Retinal pigment epithelial cell (primary cell): ENCODE measurements at regions not wholly inside any gene's neighbourhood (a gene's known extent, or its start where the extent isn't known, plus 50 kb on each side); places are given as distances from the start of the nearest gene placed in this dataset.

Experiments
- DNase-seq: peaks from one replicate; pipeline ENCODE4 v3.0.0-alpha.2; 2010; ENCODE audit warnings: low read depth
- H3K4me3 ChIP-seq: 2 replicates; pipeline ENCODE4 v1.5.1; 2011; ENCODE audit warnings: mild to moderate bottlenecking, low read length, control low read depth, moderate library complexity
- CTCF ChIP-seq: conservative IDR thresholded peaks from 2 replicates; pipeline ENCODE4 v1.5.1; 2011; ENCODE audit warnings: low read depth, low read length, control low read depth, inconsistent platforms

GRCh38 chr7:124480821-124481290 lies 284.7 kb downstream of the GPR37 start:
- no peak for TF ChIP-seq CTCF
- no peak overlapping the region for H3K4me3 ChIP-seq
- DNase-seq, result no peak

DNA sequence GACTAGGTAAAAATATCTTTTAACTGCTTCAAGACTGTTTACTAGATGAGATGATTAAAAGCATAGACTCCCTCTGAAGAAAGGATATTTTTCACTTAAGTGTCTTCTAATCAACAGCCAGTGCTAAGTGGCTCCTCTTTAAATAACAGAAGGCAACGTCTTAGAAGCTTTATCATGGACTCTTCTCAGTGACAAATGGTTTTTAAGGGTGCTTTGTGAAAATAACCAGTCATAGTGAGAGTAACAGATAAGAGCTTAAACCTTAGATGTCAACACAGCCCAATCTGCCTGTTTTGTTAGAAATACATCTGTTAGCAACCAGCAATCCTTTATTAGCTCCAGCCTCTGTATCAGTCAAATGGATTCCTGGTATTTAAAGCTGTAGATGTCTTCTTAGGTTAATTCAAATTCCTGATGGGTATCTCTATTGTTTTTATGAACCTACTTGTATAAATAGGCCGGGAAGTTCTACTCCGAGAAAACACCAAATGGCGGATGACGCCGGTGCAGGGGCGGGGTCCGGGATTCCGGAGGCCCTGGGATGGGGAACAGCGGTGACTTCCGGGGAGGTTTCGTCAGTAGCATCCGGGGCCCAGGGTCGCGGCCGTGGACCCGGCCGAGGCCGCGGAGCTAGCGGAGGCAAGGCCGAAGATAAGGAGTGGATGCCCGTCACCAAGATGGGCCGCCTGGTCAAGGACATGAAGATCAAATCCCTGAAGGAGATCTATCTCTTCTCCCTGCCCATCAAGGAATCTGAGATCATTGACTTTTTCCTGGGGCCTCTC lies 285.4 kb downstream of the GPR37 start:
- H3K4me3 ChIP-seq, result no peak overlapping the region
- no peak for TF ChIP-seq CTCF
- DNase-seq, result no peak

DNA sequence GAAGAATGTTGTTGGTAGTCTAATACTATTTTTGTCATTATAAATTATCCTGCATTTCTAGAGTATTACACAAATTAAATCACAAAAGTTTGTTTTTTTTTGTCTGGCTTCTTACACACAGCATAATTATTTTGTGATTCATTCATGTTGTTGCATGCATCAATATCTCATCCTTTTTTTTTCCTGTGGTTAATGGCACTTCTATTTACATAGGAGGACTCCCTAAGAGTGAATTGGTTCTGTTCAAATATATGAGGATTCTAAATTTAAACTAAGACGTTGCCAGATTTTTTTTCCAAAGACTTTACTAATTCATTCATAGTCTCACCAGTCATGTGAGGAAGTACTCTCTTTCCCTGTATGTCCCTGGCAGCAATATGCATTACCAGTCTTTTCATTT lies 303.3 kb downstream of the GPR37 start:
- no peak for DNase-seq
- no peak overlapping the region for H3K4me3 ChIP-seq
- no peak for TF ChIP-seq CTCF

DNA sequence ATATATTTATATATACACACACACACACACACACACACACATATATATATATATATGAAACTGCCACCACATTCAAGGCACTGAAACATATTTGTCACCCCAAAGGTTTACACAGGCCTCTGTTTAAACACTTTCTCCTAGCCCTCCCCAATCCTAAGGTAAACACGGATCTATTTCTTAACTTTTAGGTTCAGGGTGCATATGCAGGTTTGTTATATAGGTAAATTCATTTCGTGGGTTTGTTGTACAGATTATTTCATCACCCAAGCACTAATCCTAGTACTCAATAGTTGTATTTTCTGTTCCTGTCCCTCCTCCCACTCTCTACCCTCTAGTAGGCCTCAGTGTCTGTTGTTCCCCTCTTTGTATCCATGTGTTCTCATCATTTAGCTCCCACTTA lies 305.0 kb downstream of the GPR37 start:
- no peak overlapping the region for H3K4me3 ChIP-seq
- no peak for DNase-seq
- no peak for TF ChIP-seq CTCF

DNA sequence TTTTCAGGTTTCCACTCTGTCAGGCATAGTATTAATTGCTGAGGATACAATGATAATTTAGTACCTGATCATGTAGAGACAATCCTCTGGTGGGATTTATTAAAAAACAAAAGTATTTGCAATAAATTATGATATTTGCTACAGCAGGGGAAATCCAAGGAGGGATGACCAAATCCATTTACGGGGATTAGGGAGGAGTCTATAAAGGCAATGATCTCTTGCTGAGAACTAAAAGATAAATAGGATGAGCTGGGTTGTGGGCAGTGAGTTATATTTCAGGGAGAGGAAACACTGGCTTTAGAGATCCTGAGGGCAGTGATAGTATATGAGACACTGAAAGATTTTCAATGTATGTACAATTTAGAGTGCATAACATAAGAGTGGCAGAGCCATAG lies 305.5 kb downstream of the GPR37 start:
- no peak for DNase-seq
- no peak for TF ChIP-seq CTCF
- H3K4me3 ChIP-seq, result no peak overlapping the region

DNA sequence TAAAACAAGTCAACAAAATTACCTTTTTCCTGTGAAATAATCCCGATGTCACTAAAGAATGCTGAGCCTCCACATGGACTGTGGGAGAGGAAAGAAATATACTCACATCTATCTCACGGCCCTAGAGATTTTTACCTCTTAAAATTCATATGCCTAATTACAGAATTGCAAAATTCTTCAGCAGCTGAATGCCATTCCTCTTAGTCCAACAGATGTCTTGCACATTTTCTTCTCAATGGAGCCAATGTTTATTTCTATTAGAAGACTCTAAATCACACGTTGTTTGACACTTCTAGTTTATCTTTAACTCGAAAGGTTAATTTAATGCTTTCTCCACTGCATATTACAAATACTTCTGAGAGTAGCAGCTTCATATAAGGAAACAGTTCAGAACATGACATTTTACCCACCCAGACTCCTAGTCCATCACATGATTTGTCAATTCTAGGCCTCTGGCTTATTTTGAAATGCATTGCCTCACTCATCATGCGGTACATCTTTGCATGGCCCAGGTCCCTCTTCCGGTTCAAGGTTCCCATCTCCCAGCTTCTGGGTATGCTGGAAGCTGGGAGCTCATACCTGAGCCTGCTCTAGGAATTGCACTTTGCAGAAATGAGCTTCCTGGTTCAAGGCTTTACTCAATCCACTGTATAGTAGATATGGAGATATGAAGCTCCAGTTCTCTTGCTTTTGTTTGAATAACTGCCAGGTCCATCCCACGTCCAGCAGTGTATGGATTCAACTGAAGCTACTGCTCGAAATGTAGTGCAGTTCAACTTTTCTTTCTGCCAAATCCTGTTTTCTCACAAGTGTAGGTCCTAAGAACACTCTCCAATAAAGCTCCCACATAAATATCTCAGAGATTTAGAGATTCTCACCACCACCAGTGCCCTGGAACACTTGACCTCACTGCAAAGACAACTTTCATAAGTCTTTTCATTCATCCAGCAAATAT lies 306.2 kb downstream of the GPR37 start:
- peak; percentile 18 for DNase-seq
- no peak overlapping the region for H3K4me3 ChIP-seq
- no peak for TF ChIP-seq CTCF
